H1 (cell line): ENCODE measurements at regions not wholly inside any gene's neighbourhood (a gene's known extent, or its start where the extent isn't known, plus 50 kb on each side); places are given as distances from the start of the nearest gene placed in this dataset.
"Not testable (repeated sequence)": the region's sequence is repeated elsewhere in the genome, so short reads cannot be mapped to it uniquely, and the experiment has no call there.

Experiments
- CTCF ChIA-PET: fragments of 300-600 bp; sonication (Branson Sonifier 250); formaldehyde crosslinking; loops from one replicate; lab custom pipeline; 2021; ENCODE audit not compliant: partially characterized antibody; lab: Charles Lee
- POLR2A ChIA-PET: fragments of 300-600 bp; sonication (Branson Sonifier 250); formaldehyde crosslinking; loops from one replicate; lab custom pipeline; 2021; ENCODE audit warnings: inconsistent platforms; ENCODE audit not compliant: partially characterized antibody; lab: Charles Lee
- DNase-seq, 2 experiments: peaks; one replicate each; pipeline versions ENCODE4 v3.0.0 to v3.0.0-alpha.2; 2010 to 2022; ENCODE audit warnings: low spot score in 2 of 2, low read depth in 1 of 2, mixed read lengths in 1 of 2
- FAIRE-seq: peaks from 2 replicates; lab custom pipeline; 2011; peaks lifted over from hg19 to GRCh38; lab: Jason Lieb, UNC
- H2AFZ ChIP-seq: 2 replicates; pipeline ENCODE4 v1.8.1; 2012; ENCODE audit warnings: low read length, inconsistent platforms
- H2AK5ac ChIP-seq: 2 replicates; pipeline ENCODE4 v1.6.1; 2013; ENCODE audit warnings: low read depth, low read length
- H2BK120ac ChIP-seq: replicated peaks from 2 replicates; pipeline ENCODE3; 2013; ENCODE audit warnings: low read depth, low read length, inconsistent platforms
- H2BK12ac ChIP-seq: 2 replicates; pipeline ENCODE4 v1.6.1; 2013; ENCODE audit warnings: low read depth, low read length
- H2BK15ac ChIP-seq: 2 replicates; pipeline ENCODE4 v1.6.1; 2013; ENCODE audit warnings: low read length
- H2BK20ac ChIP-seq: 2 replicates; pipeline ENCODE4 v1.6.1; 2013; ENCODE audit warnings: low read length
- H2BK5ac ChIP-seq: 2 replicates; pipeline ENCODE4 v1.6.1; 2013; ENCODE audit warnings: low read depth, low read length
- H3K14ac ChIP-seq: 2 replicates; pipeline ENCODE4 v1.6.1; 2013; ENCODE audit warnings: inconsistent platforms; ENCODE audit not compliant: insufficient read length
- H3K18ac ChIP-seq: 2 replicates; pipeline ENCODE4 v1.6.1; 2013; ENCODE audit warnings: low read length; ENCODE audit errors: extremely low read depth
- H3K23ac ChIP-seq: 2 replicates; pipeline ENCODE4 v1.6.1; 2013; ENCODE audit warnings: inconsistent platforms; ENCODE audit not compliant: insufficient read length
- H3K23me2 ChIP-seq: 2 replicates; pipeline ENCODE4 v1.6.1; 2013; ENCODE audit warnings: low read depth, low read length
- H3K27ac ChIP-seq: 2 replicates; pipeline ENCODE4 v1.6.1; 2011; ENCODE audit warnings: low read depth, low read length, inconsistent platforms
- H3K27me3 ChIP-seq, 4 experiments: replicated peaks in 1 of 4; 1 replicate in 1 of 4; 2 replicates in 3 of 4; pipeline versions ENCODE4 v1.6.1 to v1.8.1; 2011 to 2013; ENCODE audit warnings: low read length in 3 of 4, mild to moderate bottlenecking in 3 of 4, inconsistent platforms in 2 of 4, mixed read lengths in 2 of 4, moderate library complexity in 1 of 4; ENCODE audit not compliant: control insufficient read depth in 3 of 4, insufficient read depth in 3 of 4; ENCODE audit errors: extremely low read depth in 1 of 4
- H3K36me3 ChIP-seq, 4 experiments: 2 replicates each; pipeline versions ENCODE4 v1.6.1 to v1.8.1; 2011 to 2013; ENCODE audit warnings: mild to moderate bottlenecking in 4 of 4, low read length in 3 of 4, moderate library complexity in 2 of 4, control low read depth in 1 of 4, inconsistent platforms in 1 of 4; ENCODE audit not compliant: insufficient read depth in 4 of 4, control insufficient read depth in 2 of 4
- H3K4ac ChIP-seq: replicated peaks from 2 replicates; pipeline ENCODE3; 2013; ENCODE audit warnings: low read length, low read depth, mixed read lengths, inconsistent platforms; ENCODE audit not compliant: insufficient read length
- H3K4me1 ChIP-seq, 4 experiments: replicated peaks in 1 of 4; 1 replicate in 1 of 4; 2 replicates in 3 of 4; pipeline versions ENCODE4 v1.6.1 to v1.8.1; 2011 to 2013; ENCODE audit warnings: low read length in 3 of 4, inconsistent platforms in 2 of 4, mixed read lengths in 1 of 4; ENCODE audit not compliant: insufficient read depth in 4 of 4, control insufficient read depth in 3 of 4
- H3K4me2 ChIP-seq, 2 experiments: 2 replicates each; pipeline versions ENCODE4 v1.6.1 to v1.8.1; 2011 to 2013; ENCODE audit warnings: low read depth in 2 of 2, low read length in 2 of 2, control low read depth in 1 of 2, inconsistent platforms in 1 of 2, mild to moderate bottlenecking in 1 of 2; ENCODE audit not compliant: insufficient read depth in 1 of 2
- H3K4me3 ChIP-seq, 4 experiments: fragments of 200-600, 300-600 bp in 1 of 4; sonication (generic), shearing (Covaris generic), sonication (Bioruptor Twin) in 1 of 4; 2 replicates each; pipeline versions ENCODE4 v1.5.1 to v1.8.1; 2011 to 2016; ENCODE audit warnings: low read length in 4 of 4, low read depth in 3 of 4, control low read depth in 2 of 4, inconsistent platforms in 2 of 4, mild to moderate bottlenecking in 2 of 4, mixed read lengths in 1 of 4, moderate library complexity in 1 of 4; ENCODE audit not compliant: insufficient read depth in 2 of 4; ENCODE audit errors: extremely low read depth in 1 of 4
- H3K56ac ChIP-seq: replicated peaks from 2 replicates; pipeline ENCODE3; 2013; ENCODE audit warnings: low read depth, mild to moderate bottlenecking, mixed read lengths, low read length, inconsistent platforms; ENCODE audit not compliant: insufficient read length
- H3K79me1 ChIP-seq: 2 replicates; pipeline ENCODE4 v1.6.1; 2013; ENCODE audit warnings: low read depth, low read length, control low read depth
- H3K79me2 ChIP-seq, 2 experiments: 2 replicates each; pipeline versions ENCODE4 v1.6.1 to v1.8.1; 2012 to 2013; ENCODE audit warnings: low read length in 2 of 2, mild to moderate bottlenecking in 2 of 2, inconsistent platforms in 1 of 2; ENCODE audit not compliant: insufficient read depth in 2 of 2, control insufficient read depth in 1 of 2
- H3K9ac ChIP-seq, 4 experiments: replicated peaks in 1 of 4; 1 replicate in 1 of 4; 2 replicates in 3 of 4; pipeline versions ENCODE4 v1.6.1 to v1.8.1; 2011 to 2013; ENCODE audit warnings: low read depth in 3 of 4, low read length in 3 of 4, control low read depth in 2 of 4, mild to moderate bottlenecking in 2 of 4, moderate library complexity in 2 of 4, inconsistent platforms in 1 of 4; ENCODE audit errors: extremely low read depth in 1 of 4
- H3K9me3 ChIP-seq, 2 experiments: 2 replicates each; pipeline versions ENCODE4 v1.6.1 to v1.8.1; 2012 to 2013; ENCODE audit warnings: mild to moderate bottlenecking in 2 of 2, moderate library complexity in 2 of 2, control low read depth in 1 of 2, inconsistent platforms in 1 of 2, low read depth in 1 of 2, low read length in 1 of 2, mixed read lengths in 1 of 2; ENCODE audit not compliant: insufficient read depth in 2 of 2
- H4K20me1 ChIP-seq, 2 experiments: replicated peaks in 1 of 2; 2 replicates each; pipeline versions ENCODE3 to v1.8.1; 2011 to 2013; ENCODE audit warnings: inconsistent platforms in 2 of 2, low read length in 2 of 2, mild to moderate bottlenecking in 1 of 2; ENCODE audit not compliant: insufficient read depth in 2 of 2, control insufficient read depth in 1 of 2
- H4K5ac ChIP-seq: 2 replicates; pipeline ENCODE4 v1.6.1; 2013; ENCODE audit warnings: low read length, low read depth, mixed read lengths, inconsistent platforms; ENCODE audit not compliant: insufficient read length
- H4K8ac ChIP-seq: 2 replicates; pipeline ENCODE4 v1.8.0; 2013; ENCODE audit warnings: mild to moderate bottlenecking, moderate library complexity, low read length, inconsistent platforms; ENCODE audit not compliant: insufficient read depth; ENCODE audit errors: extremely low read depth
- H4K91ac ChIP-seq: replicated peaks from 2 replicates; pipeline ENCODE3; 2013; ENCODE audit warnings: low read length, mixed read lengths, inconsistent platforms; ENCODE audit not compliant: insufficient read length
- FOSL1 ChIP-seq: IDR thresholded peaks from 2 replicates; pipeline ENCODE4 v1.6.1; 2011; ENCODE audit warnings: mild to moderate bottlenecking, low read depth, low read length, moderate library complexity; ENCODE audit not compliant: insufficient read depth
- JUN ChIP-seq: IDR thresholded peaks from 2 replicates; pipeline ENCODE4 v1.6.1; 2011; ENCODE audit warnings: low read depth, mild to moderate bottlenecking, improper control_type of control experiment, low read length
- JUND ChIP-seq: IDR thresholded peaks from 2 replicates; pipeline ENCODE4 v1.6.1; 2011; ENCODE audit warnings: mild to moderate bottlenecking, improper control_type of control experiment, low read length
- SIX5 ChIP-seq: IDR thresholded peaks from 2 replicates; pipeline ENCODE4 v1.6.1; 2011; ENCODE audit warnings: mild to moderate bottlenecking, low read depth, low read length
- WGBS, 2 experiments: shearing (Covaris generic) in 1 of 2; methylation state at CpG; one replicate each; pipeline versions ENCODE4 v1.1.6 to v1.1.7; 2013 to 2015; ENCODE audit warnings: low lambda C conversion rate in 2 of 2, mixed read lengths in 2 of 2, inconsistent platforms in 1 of 2, low coverage in 1 of 2, missing lambda C conversion rate in 1 of 2; ENCODE audit not compliant: insufficient replicate concordance in 2 of 2, insufficient coverage in 1 of 2, insufficient read length in 1 of 2; ENCODE audit errors: extremely low coverage in 1 of 2, missing lambda C conversion rate in 1 of 2; 5-methylcytosine and 5-hydroxymethylcytosine counted together
- TF ChIP-seq, protein P1 (sequence below): IDR thresholded peaks from 2 replicates; pipeline ENCODE4 v1.6.1; 2011; ENCODE audit warnings: low read length, improper control_type of control experiment

DNA sequence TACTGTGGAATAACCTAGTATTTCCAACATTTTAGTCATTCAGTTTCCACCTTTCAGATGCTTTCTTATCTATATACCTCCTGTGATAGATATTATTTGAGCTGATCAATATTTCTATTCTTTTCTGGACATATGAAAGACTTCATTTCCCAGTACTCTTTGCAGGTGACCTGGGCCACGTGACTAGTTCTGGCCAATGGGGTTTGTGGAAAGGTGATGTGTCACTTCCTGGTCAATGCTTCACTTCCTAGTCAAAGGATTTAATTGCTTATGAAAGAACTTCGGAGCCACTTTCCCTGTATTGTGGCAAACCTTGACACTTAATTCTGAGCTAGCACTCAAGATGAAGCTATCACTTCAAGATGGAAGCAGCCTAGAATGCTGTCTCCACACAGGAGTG is 248.9 kb upstream of the FOXF1 start (continued):
- TF ChIP-seq, protein P1, sequence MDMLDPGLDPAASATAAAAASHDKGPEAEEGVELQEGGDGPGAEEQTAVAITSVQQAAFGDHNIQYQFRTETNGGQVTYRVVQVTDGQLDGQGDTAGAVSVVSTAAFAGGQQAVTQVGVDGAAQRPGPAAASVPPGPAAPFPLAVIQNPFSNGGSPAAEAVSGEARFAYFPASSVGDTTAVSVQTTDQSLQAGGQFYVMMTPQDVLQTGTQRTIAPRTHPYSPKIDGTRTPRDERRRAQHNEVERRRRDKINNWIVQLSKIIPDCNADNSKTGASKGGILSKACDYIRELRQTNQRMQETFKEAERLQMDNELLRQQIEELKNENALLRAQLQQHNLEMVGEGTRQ: no peak
- TF ChIP-seq FOSL1: no peak
- TF ChIP-seq SIX5: no peak
- no peak for TF ChIP-seq JUND
- no peak for TF ChIP-seq JUN

DNA sequence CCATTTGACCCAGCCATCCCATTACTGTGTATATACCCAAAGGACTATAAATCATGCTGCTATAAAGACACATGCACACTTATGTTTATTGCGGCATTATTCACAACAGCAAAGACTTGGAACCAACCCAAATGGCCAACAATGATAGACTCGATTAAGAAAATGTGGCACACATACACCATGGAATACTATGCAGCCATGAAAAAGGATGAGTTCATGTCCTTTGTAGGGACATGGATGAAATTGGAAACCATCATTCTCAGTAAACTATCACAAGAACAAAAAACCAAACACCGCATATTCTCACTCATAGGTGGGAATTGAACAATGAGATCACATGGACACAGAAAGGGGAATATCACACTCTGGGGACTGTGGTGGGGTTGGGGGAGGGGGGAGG is 242.7 kb upstream of the FOXF1 start:
- H3K79me1 ChIP-seq, H3K27me3 ChIP-seq, H3K9me3 ChIP-seq, H4K5ac ChIP-seq, H3K14ac ChIP-seq, H3K4me1 ChIP-seq, H2AK5ac ChIP-seq, H3K23me2 ChIP-seq, H3K56ac ChIP-seq, H3K27ac ChIP-seq, H2BK15ac ChIP-seq, H3K4me3 ChIP-seq, H4K91ac ChIP-seq, CTCF ChIA-PET, H3K9ac ChIP-seq, H3K79me2 ChIP-seq, FAIRE-seq, POLR2A ChIA-PET, DNase-seq, H2BK120ac ChIP-seq, H2BK12ac ChIP-seq, H3K18ac ChIP-seq, H2AFZ ChIP-seq, H4K8ac ChIP-seq, H2BK5ac ChIP-seq, H4K20me1 ChIP-seq, H3K4me2 ChIP-seq, H3K23ac ChIP-seq, H2BK20ac ChIP-seq, H3K4ac ChIP-seq, H3K36me3 ChIP-seq: not testable (repeated sequence)
- 86% methylated on average over 2 of the region's 3 CpGs; no CpG with 5 or more reads in 1 of the 2 experiments for WGBS, 2 experiments
